PC-3 (cell line): ENCODE measurements at regions not wholly inside any gene's neighbourhood (a gene's known extent, or its start where the extent isn't known, plus 50 kb on each side); places are given as distances from the start of the nearest gene placed in this dataset.

Source experiments
- ATAC-seq: fragments of 200-7000 bp; cut with Tn5 transposase; 2 replicates; pipeline ENCODE4 v1.9.1; 2020; ENCODE audit warnings: mild to moderate bottlenecking, moderate library complexity
- BruUV-seq: library from RNA; stranded (reverse); fragments of 400-500 nt; replicated peaks from 2 replicates; lab custom pipeline; 2021; lab: Mats Ljungman, UMichigan
- CTCF ChIA-PET: fragments of 300-600 bp; sonication (Branson Sonifier 250); formaldehyde crosslinking; loops from one replicate; lab custom pipeline; 2022; ENCODE audit warnings: antibody characterized with exemption; lab: Charles Lee
- POLR2A ChIA-PET: fragments of 300-600 bp; sonication (Branson Sonifier 250); formaldehyde crosslinking; loops from one replicate; lab custom pipeline; 2022; ENCODE audit warnings: antibody characterized with exemption; ENCODE audit not compliant: unreplicated experiment; lab: Charles Lee
- DNase-seq: peaks from one replicate; pipeline ENCODE4 v3.0.0-alpha.2; 2015
- H2AFZ ChIP-seq: fragments of 300-600 bp; sonication (generic); 2 replicates; pipeline ENCODE4 v1.6.0; 2016; ENCODE audit warnings: antibody characterized with exemption, low read length
- H3F3A ChIP-seq: fragments of 300-600 bp; sonication (generic); one replicate; pipeline ENCODE4 v1.6.0; 2017; ENCODE audit warnings: antibody characterized with exemption, low read length, control low read depth, mild to moderate bottlenecking; ENCODE audit not compliant: unreplicated experiment
- H3K27ac ChIP-seq: fragments of 300-600 bp; sonication (generic); 2 replicates; pipeline ENCODE4 v1.5.1; 2016; ENCODE audit warnings: mild to moderate bottlenecking, low read length
- H3K27me3 ChIP-seq: fragments of 300-600 bp; sonication (generic); 2 replicates; pipeline ENCODE4 v1.6.1; 2016; ENCODE audit warnings: low read length, mixed read lengths
- H3K36me3 ChIP-seq: fragments of 300-600 bp; sonication (generic); 2 replicates; pipeline ENCODE4 v1.6.1; 2016; ENCODE audit warnings: low read depth, mixed run types, low read length, mixed read lengths
- H3K4me1 ChIP-seq: fragments of 300-600 bp; sonication (generic); 2 replicates; pipeline ENCODE4 v1.5.1; 2016; ENCODE audit warnings: low read length; ENCODE audit not compliant: insufficient read depth
- H3K4me2 ChIP-seq: fragments of 300-600 bp; sonication (generic); 2 replicates; pipeline ENCODE4 v1.6.0; 2016; ENCODE audit warnings: low read length
- H3K4me3 ChIP-seq: fragments of 300-600 bp; sonication (generic); 2 replicates; pipeline ENCODE4 v1.5.1; 2016; ENCODE audit warnings: mild to moderate bottlenecking, low read length, mixed read lengths
- H3K79me2 ChIP-seq: fragments of 300-600 bp; sonication (generic); 2 replicates; pipeline ENCODE4 v1.6.1; 2017; ENCODE audit warnings: low read length, mixed read lengths
- H3K9ac ChIP-seq: fragments of 300-600 bp; sonication (generic); 2 replicates; pipeline ENCODE4 v1.6.0; 2016; ENCODE audit warnings: mild to moderate bottlenecking, low read length
- H3K9me2 ChIP-seq: fragments of 300-600 bp; sonication (generic); replicated peaks from 2 replicates; pipeline ENCODE4 v1.6.1; 2016; ENCODE audit warnings: mixed run types, low read length, mixed read lengths
- H3K9me3 ChIP-seq: fragments of 300-600 bp; sonication (generic); 2 replicates; pipeline ENCODE4 v1.6.1; 2016; ENCODE audit warnings: low read length, mixed read lengths
- H4K20me1 ChIP-seq: fragments of 300-600 bp; sonication (generic); 2 replicates; pipeline ENCODE4 v1.6.1; 2016; ENCODE audit warnings: low read length, mixed read lengths
- EZH2 ChIP-seq: fragments of 300-600 bp; sonication (generic); IDR thresholded peaks from one replicate; pipeline ENCODE4 v1.6.1; 2017; ENCODE audit warnings: antibody characterized with exemption, mild to moderate bottlenecking, low read length; ENCODE audit not compliant: unreplicated experiment
- EZH2phosphoT487 ChIP-seq: fragments of 300-600 bp; sonication (generic); IDR thresholded peaks from 2 replicates; pipeline ENCODE4 v1.6.1; 2018; ENCODE audit warnings: mild to moderate bottlenecking, antibody characterized with exemption, low read length, borderline replicate concordance
- intact Hi-C: fragments of 100-400 bp; cut with micrococcal nuclease; formaldehyde crosslinking; loops from 2 replicates; pipeline ENCODE4 v1.9.0; 2023
- TF ChIP-seq, protein P1 (sequence below): fragments of 300-600 bp; sonication (generic); conservative IDR thresholded peaks from 2 replicates; pipeline ENCODE4 v1.5.1; 2017; ENCODE audit warnings: antibody characterized with exemption, low read depth, mild to moderate bottlenecking, low read length

DNA sequence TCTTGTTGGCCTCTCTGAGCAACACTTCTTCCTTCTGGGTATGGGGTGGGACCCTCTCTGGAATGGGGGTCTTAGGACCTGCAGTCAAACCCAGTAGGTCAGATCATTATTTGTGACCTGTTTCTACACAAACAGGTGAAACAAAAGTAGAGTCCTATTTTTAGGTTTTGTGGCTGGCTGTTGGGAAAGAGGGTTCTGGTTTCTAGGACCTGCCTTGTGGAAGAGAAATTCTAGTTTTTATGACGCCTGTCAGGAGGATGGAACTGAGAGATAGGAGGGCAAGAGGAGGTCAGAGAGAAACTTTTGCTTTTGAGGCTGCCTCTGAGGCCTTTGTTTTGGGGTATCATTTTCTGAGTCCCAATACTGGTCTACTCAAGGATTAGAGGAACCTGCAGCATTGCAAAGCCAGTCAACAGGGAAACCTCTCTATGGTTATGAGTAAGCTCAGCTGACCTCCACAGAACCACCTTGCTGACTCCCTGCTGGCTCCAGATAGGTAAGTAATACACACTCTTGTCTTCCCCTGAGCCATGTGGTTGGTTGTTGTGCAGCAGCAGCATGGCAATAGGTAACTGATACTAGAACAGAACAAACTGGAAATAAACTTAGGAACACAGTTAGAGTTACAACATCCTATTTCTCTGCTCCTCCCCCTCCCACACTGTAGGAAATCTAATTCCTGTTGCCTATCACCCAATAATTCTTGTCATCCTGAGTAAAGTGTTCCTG is 114.7 kb upstream of the VCX3B start:
- Histone ChIP-seq H3K4me1 (peaks cover 8% of the 10 kb centered on the region; the same call in 1 of the 2 replicates), H3K9ac (no peak overlapping the region), H3K4me3 (no peak overlapping the region), H3K27me3 (no peaks in the 10 kb centered on the region), H3K36me3 (no peaks in the 10 kb centered on the region), H3K9me3 (no peaks in the 10 kb centered on the region), H3K9me2 (no peaks in the 10 kb centered on the region), H4K20me1 (no peaks in the 10 kb centered on the region), H3K4me2 (no peak overlapping the region), H3K79me2 (no peaks in the 10 kb centered on the region), H3K27ac (no peak overlapping the region), H3F3A (no peaks in the 10 kb centered on the region), H2AFZ (no peak overlapping the region)
- CTCF ChIA-PET: no interaction called here
- ATAC-seq (no peak), DNase-seq (no peak)
- TF ChIP-seq, protein P1, sequence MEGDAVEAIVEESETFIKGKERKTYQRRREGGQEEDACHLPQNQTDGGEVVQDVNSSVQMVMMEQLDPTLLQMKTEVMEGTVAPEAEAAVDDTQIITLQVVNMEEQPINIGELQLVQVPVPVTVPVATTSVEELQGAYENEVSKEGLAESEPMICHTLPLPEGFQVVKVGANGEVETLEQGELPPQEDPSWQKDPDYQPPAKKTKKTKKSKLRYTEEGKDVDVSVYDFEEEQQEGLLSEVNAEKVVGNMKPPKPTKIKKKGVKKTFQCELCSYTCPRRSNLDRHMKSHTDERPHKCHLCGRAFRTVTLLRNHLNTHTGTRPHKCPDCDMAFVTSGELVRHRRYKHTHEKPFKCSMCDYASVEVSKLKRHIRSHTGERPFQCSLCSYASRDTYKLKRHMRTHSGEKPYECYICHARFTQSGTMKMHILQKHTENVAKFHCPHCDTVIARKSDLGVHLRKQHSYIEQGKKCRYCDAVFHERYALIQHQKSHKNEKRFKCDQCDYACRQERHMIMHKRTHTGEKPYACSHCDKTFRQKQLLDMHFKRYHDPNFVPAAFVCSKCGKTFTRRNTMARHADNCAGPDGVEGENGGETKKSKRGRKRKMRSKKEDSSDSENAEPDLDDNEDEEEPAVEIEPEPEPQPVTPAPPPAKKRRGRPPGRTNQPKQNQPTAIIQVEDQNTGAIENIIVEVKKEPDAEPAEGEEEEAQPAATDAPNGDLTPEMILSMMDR: no peak
- no peak for TF ChIP-seq EZH2phosphoT487
- no peak for TF ChIP-seq EZH2
- intact Hi-C loops: no loop called here
- POLR2A ChIA-PET: no interaction called here
- no TSS peak for BruUV-seq

GRCh38 chrX:8358302-8358701 is 106.3 kb upstream of the VCX3B start:
- Histone ChIP-seq H3K4me3 (no peak overlapping the region), H3K9me2 (no peaks in the 10 kb centered on the region), H3K27ac (no peak overlapping the region), H3F3A (no peaks in the 10 kb centered on the region), H3K9ac (no peak overlapping the region), H3K4me2 (no peak overlapping the region), H3K36me3 (no peaks in the 10 kb centered on the region), H4K20me1 (no peaks in the 10 kb centered on the region), H3K79me2 (no peaks in the 10 kb centered on the region), H3K27me3 (no peaks in the 10 kb centered on the region), H3K9me3 (no peaks in the 10 kb centered on the region), H2AFZ (no peak overlapping the region), H3K4me1 (no peaks in the 10 kb centered on the region)
- intact Hi-C loops: no loop called here
- TF ChIP-seq, protein P1: no peak
- TF ChIP-seq EZH2: no peak
- no peak for TF ChIP-seq EZH2phosphoT487
- no TSS peak for BruUV-seq
- DNase-seq (no peak), ATAC-seq (no peak)
- POLR2A ChIA-PET: no interaction called here
- CTCF ChIA-PET: no interaction called here

DNA sequence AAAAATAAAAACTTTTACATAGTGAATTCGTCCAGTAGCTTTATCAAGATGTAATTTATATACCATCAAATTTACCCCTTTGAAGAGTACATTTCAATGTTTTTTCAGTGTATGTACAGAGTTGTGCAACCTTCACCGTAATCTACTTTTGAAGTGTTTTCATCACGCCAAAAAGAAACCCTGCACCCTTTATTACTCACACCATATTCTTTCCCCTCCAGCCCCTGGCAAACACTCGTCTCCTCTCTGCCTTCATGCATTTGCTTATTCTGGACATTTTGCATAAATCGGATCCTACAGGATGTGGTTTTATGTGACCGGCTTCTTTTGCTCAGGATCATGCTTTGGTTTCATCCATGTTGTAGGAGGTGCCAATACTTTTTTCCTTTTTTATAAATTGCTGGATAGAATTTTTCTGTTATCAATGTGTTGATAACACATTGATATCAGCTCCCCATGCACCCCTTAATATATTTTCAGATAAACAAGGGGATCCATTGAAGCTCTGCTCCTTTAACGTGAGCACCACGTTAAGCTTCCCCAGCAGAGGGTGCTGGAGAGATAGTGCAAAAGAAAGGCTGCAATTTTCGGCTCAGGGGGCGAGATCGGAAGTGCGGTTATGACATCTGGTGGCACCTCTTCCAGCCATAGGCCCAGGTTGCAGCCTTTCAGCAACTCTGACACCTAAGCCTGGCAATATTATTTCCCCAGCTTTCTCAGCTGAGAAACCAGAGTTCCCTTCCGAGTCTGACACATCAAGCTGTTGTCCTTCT is 100.1 kb upstream of the VCX3B start:
- Histone ChIP-seq H3K27ac (no peak overlapping the region), H3K9ac (no peak overlapping the region), H3K4me1 (no peaks in the 10 kb centered on the region), H3K4me2 (peak overlapping the region; percentile 47), H3K36me3 (no peaks in the 10 kb centered on the region), H3K9me3 (no peaks in the 10 kb centered on the region), H3K9me2 (no peaks in the 10 kb centered on the region), H3K4me3 (no peak overlapping the region), H3K27me3 (no peaks in the 10 kb centered on the region), H3F3A (no peaks in the 10 kb centered on the region), H2AFZ (0 out of 2 replicates have a peak overlapping the region, but pooled peaks have one; percentile 18), H3K79me2 (no peaks in the 10 kb centered on the region), H4K20me1 (no peaks in the 10 kb centered on the region)
- ATAC-seq (peak; percentile 54; the same call in 1 of the 2 replicates), DNase-seq (peak; percentile 63)
- TF ChIP-seq EZH2: no peak
- TF ChIP-seq, protein P1: peak; percentile 83
- TF ChIP-seq EZH2phosphoT487: no peak
- BruUV-seq: no TSS peak
- ChIA-PET CTCF (interaction anchor here (1.0 kb wide), 1 partner anchor 160 kb away, joined by 3 read pairs; no protein-coding TSS in a partner anchor), POLR2A (no interaction called here)
- intact Hi-C loops: loop anchor here (1.0 to 5.0 kb wide), 2 partner anchors 367 to 374 kb away; no protein-coding TSS in a partner anchor
